Gastroesophageal sphincter (tissue), 4 donors: ENCODE measurements at regions not wholly inside any gene's neighbourhood (a gene's known extent, or its start where the extent isn't known, plus 50 kb on each side); places are given as distances from the start of the nearest gene placed in this dataset.

ENCODE experiments used
- ATAC-seq: fragments of 150-250 bp; one replicate; pipeline ENCODE4 v1.9.1; 2016; ENCODE audit warnings: mild to moderate bottlenecking, moderate library complexity
- H3K27ac ChIP-seq, 4 donors: fragments of 200-600 bp; sonication (generic) in 3 of 4; 1 replicate in 3 of 4; 2 replicates in 1 of 4; pipeline ENCODE4 v1.5.1; 2016 to 2019
- H3K27me3 ChIP-seq: fragments of 200-600 bp; sonication (generic); one replicate; pipeline ENCODE4 v1.5.1; 2019
- H3K36me3 ChIP-seq, 2 donors: fragments of 200-600 bp; sonication (generic); one replicate each; pipeline ENCODE4 v1.5.1; 2019; ENCODE audit warnings: control low read depth in 1 of 2
- H3K4me1 ChIP-seq, 3 donors: fragments of 200-600 bp; sonication (generic); 1 replicate in 2 of 3; 2 replicates in 1 of 3; pipeline ENCODE4 v1.5.1; 2016 to 2019; ENCODE audit warnings: control low read depth in 2 of 3
- H3K4me3 ChIP-seq, 2 donors: fragments of 200-600 bp; sonication (generic); one replicate each; pipeline ENCODE4 v1.5.1; 2019; ENCODE audit warnings: mild to moderate bottlenecking in 1 of 2, moderate library complexity in 1 of 2
- H3K9me3 ChIP-seq, 3 donors: fragments of 200-600 bp; sonication (generic); one replicate each; pipeline ENCODE4 v1.5.1; 2017 to 2019; ENCODE audit warnings: control low read depth in 2 of 3
- EP300 ChIP-seq: sonication (generic); formaldehyde crosslinking; IDR thresholded peaks from one replicate; pipeline ENCODE4 v1.6.1; 2017; ENCODE audit warnings: antibody characterized with exemption, mild to moderate bottlenecking
- POLR2A ChIP-seq, 2 donors: fragments of 450-650 bp; IDR thresholded peaks; one replicate each; pipeline ENCODE4 v1.6.1; 2017; ENCODE audit warnings: antibody characterized with exemption in 2 of 2, mild to moderate bottlenecking in 2 of 2, moderate library complexity in 1 of 2
- POLR2AphosphoS5 ChIP-seq: sonication (generic); formaldehyde crosslinking; IDR thresholded peaks from one replicate; pipeline ENCODE4 v1.6.1; 2017; ENCODE audit warnings: antibody characterized with exemption
- WGBS, 2 donors: methylation state at CpG; one replicate each; pipeline ENCODE4 v1.1.5; 2018; ENCODE audit warnings: low coverage in 1 of 2; 5-methylcytosine and 5-hydroxymethylcytosine counted together
- TF ChIP-seq, protein P1 (sequence below), 4 experiments: fragments of 200-600 bp in 2 of 4; fragments of 450-650 bp in 2 of 4; sonication (generic) in 1 of 4; IDR thresholded peaks; one replicate each; pipeline ENCODE4 v1.5.1; 2017 to 2019; ENCODE audit warnings: antibody characterized with exemption in 4 of 4, mild to moderate bottlenecking in 2 of 4, moderate library complexity in 2 of 4

DNA sequence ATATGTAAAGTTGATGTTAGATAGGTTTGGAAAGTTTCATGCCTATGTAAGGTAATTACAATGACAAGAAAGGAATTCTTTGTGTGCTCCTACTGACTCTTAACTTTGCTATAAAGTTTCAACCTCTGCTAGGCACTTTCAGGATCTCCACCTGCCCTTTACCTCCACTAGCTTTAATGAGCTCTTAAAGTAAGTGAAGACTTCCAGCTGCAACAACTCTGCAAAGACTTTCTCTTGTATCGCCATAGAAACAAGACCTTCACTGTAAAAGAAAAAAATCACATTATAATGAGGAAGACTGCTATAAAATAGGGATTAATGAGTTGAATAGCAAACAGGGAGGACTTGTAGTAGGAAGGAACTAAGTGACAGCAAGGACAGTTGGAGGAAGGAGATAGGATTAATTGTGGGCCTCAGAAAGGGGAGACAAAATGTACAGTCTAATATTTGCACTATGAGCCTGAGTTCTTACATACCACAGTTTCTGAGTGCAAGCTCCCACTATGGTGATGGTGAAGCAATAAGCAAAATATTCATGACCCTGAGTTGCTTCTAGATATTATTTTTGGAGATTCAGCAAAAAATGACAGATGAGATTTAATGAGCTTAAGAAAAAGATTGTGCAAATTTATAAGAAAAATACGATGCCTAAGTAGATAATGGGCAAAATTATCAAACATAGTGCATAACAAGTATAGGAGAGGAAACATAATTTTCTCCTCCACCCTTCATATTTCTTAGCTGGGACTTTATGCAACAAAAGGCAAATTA, 66.7 kb downstream of the DHRS2 start:
- WGBS, 2 donors, result 55 to 57% methylated on average over 1 to 2 of the region's 2 CpGs

DNA sequence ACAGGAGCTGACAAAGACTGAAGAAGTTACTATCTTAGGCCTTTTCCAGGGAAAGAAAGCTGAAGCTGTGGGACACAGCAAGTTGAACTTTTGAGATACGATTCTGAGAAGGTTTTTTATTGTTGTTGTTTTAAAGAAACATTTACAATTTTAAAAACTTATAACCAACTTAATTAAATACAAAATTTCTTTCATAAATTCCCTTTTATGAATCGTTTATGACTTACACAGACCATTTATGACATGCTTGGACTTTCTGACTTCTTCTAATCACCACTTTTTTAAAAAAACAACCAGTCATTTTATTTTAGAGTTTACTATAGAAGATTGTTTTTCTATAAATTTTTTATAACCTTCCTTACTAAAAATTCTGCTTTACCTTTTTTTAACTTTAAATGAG, 68.7 kb downstream of the DHRS2 start:
- no peaks in the 10 kb centered on the region for H3K27me3 ChIP-seq
- peaks cover 0 to 6% (median 0%) of the 10 kb centered on the region in 3 donors for H3K9me3 ChIP-seq
- H3K27ac ChIP-seq, result no peak overlapping the region
- 40 to 56% methylated on average over 2 of the region's 2 CpGs for whole genome bisulfite sequencing, 2 donors
- TF ChIP-seq EP300 (no peak), POLR2AphosphoS5 (no peak), POLR2A (IDR thresholded peaks at IDR 0.05) (no peak)
- TF ChIP-seq, protein P1, sequence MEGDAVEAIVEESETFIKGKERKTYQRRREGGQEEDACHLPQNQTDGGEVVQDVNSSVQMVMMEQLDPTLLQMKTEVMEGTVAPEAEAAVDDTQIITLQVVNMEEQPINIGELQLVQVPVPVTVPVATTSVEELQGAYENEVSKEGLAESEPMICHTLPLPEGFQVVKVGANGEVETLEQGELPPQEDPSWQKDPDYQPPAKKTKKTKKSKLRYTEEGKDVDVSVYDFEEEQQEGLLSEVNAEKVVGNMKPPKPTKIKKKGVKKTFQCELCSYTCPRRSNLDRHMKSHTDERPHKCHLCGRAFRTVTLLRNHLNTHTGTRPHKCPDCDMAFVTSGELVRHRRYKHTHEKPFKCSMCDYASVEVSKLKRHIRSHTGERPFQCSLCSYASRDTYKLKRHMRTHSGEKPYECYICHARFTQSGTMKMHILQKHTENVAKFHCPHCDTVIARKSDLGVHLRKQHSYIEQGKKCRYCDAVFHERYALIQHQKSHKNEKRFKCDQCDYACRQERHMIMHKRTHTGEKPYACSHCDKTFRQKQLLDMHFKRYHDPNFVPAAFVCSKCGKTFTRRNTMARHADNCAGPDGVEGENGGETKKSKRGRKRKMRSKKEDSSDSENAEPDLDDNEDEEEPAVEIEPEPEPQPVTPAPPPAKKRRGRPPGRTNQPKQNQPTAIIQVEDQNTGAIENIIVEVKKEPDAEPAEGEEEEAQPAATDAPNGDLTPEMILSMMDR (IDR thresholded peaks at IDR 0.05), result no peak
- no peaks in the 10 kb centered on the region for H3K4me1 ChIP-seq
- no peak for ATAC-seq
- no peak overlapping the region for H3K4me3 ChIP-seq
- no peaks in the 10 kb centered on the region for H3K36me3 ChIP-seq

More for the DNA sequence above, 66.7 kb downstream of the DHRS2 start:
- Histone ChIP-seq H3K4me1 (no peaks in the 10 kb centered on the region), H3K36me3 (no peaks in the 10 kb centered on the region), H3K9me3 (peaks cover 0 to 6% (median 0%) of the 10 kb centered on the region in 3 donors), H3K4me3 (no peak overlapping the region), H3K27me3 (no peaks in the 10 kb centered on the region), H3K27ac (no peak overlapping the region)
- no peak for ATAC-seq
- TF ChIP-seq POLR2A (IDR thresholded peaks at IDR 0.05) (no peak), POLR2AphosphoS5 (no peak), EP300 (no peak)
- TF ChIP-seq, protein P1 (IDR thresholded peaks at IDR 0.05), result no peak

DNA sequence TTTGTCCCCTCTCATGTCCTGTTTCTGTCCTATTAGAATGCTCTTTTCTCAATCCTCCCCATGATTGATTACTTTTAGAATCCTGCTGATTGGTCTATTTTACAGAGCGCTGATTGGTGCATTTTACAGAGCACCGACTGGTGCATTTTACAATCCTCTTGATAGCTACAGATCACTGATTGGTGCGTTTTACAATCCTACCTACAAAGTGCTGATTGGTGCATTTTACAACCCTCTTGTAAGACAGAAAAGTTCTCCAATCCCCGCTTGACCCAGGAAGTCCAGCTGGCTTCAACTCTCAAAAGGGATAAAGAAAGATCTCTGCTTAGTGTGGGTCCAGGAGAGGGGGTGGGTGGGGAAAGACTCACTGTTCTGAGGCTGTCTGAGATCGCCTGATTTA, 71.3 kb downstream of the DHRS2 start:
- ATAC-seq, result no peak

DNA sequence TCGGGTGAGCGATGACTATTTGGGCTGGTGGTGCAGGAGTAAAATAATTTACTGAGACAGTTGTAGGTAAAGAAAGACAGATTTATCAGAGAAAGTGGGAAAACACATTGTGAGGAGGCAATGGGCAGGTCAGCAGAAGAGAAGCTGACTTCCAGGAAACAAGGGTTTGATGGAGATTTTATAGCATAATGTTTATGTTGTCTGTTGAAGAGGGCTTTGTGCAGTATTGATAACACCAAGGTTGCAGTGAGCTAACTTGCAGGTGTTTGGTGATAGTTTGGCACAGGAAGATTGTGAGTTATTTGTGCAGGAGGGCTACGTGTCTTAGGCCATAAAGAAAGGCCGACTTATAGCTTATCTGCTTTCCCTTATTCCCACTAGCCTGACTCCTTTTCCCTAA, 72.2 kb downstream of the DHRS2 start:
- TF ChIP-seq POLR2AphosphoS5 (no peak), POLR2A (IDR thresholded peaks at IDR 0.05) (no peak), EP300 (no peak)
- TF ChIP-seq, protein P1 (IDR thresholded peaks at IDR 0.05), result no peak
- ATAC-seq, result no peak
- Histone ChIP-seq H3K4me3 (no peak overlapping the region), H3K27ac (no peak overlapping the region), H3K36me3 (no peaks in the 10 kb centered on the region), H3K9me3 (peaks cover 0 to 6% (median 0%) of the 10 kb centered on the region in 3 donors), H3K4me1 (no peaks in the 10 kb centered on the region), H3K27me3 (no peaks in the 10 kb centered on the region)
- WGBS, 2 donors, result 80 to 82% methylated on average over 4 of the region's 4 CpGs

More for the DNA sequence above, 71.3 kb downstream of the DHRS2 start:
- H3K27me3 ChIP-seq, result no peaks in the 10 kb centered on the region
- no peak overlapping the region for H3K27ac ChIP-seq
- no peaks in the 10 kb centered on the region for H3K36me3 ChIP-seq
- 81 to 87% methylated on average over 2 to 3 of the region's 5 CpGs for WGBS, 2 donors
- TF ChIP-seq EP300 (no peak), POLR2A (IDR thresholded peaks at IDR 0.05) (no peak), POLR2AphosphoS5 (no peak)
- no peaks in the 10 kb centered on the region for H3K4me1 ChIP-seq
- peaks cover 0 to 6% (median 0%) of the 10 kb centered on the region in 3 donors for H3K9me3 ChIP-seq
- no peak overlapping the region for H3K4me3 ChIP-seq

DNA sequence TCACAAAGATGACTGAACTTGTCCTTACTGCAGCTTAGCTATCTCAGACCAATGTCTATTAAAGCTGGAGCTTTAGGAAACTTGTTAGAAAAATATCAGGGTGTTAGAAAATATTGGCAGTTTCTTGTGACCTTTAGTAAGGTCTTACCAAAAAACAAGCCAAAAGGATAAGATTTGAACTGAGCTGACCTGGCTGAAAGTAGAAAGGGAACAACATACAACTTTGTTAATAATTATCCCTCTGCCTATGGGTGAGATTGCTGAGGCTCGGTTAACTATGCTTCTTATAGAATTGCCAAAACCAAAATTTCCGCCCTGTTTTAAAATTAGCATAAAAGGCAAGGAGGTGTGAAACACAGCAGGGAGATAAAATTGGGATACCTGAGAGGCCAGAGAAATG, 73.8 kb downstream of the DHRS2 start:
- ATAC-seq, result no peak
- Histone ChIP-seq H3K27me3 (no peaks in the 10 kb centered on the region), H3K4me1 (no peaks in the 10 kb centered on the region), H3K4me3 (no peak overlapping the region), H3K9me3 (peaks cover 0 to 6% (median 0%) of the 10 kb centered on the region in 3 donors), H3K27ac (no peak overlapping the region), H3K36me3 (no peaks in the 10 kb centered on the region)
- TF ChIP-seq POLR2AphosphoS5, result no peak
- TF ChIP-seq EP300, result no peak
- TF ChIP-seq POLR2A (IDR thresholded peaks at IDR 0.05), result no peak
- TF ChIP-seq, protein P1 (IDR thresholded peaks at IDR 0.05), result no peak
- WGBS, 2 donors, result 60 to 83% methylated on average over 1 to 2 of the region's 2 CpGs
